Epithelial cell of esophagus (primary cell): ENCODE measurements at regions not wholly inside any gene's neighbourhood (a gene's known extent, or its start where the extent isn't known, plus 50 kb on each side); places are given as distances from the start of the nearest gene placed in this dataset.
A peak's percentile ranks its signal among the peaks of the same experiment; 100 is the strongest.

Experiments used
- DNase-seq: peaks from one replicate; pipeline ENCODE4 v3.0.0; 2010; ENCODE audit warnings: low read depth
- H3K4me3 ChIP-seq: 2 replicates; pipeline ENCODE4 v1.5.1; 2011; ENCODE audit warnings: mild to moderate bottlenecking, low read length, control low read depth
- CTCF ChIP-seq: IDR thresholded peaks from 2 replicates; pipeline ENCODE4 v1.5.1; 2011; ENCODE audit warnings: low read depth, mild to moderate bottlenecking, low read length, control low read depth, inconsistent platforms; ENCODE audit not compliant: insufficient read depth; ENCODE audit errors: missing control alignments

GRCh38 chr4:14568351-14568750 lies 433.9 kb upstream of the CPEB2 start:
- TF ChIP-seq CTCF, result no peak
- no peak overlapping the region for H3K4me3 ChIP-seq
- DNase-seq, result no peak

- no peak for TF ChIP-seq CTCF
- H3K4me3 ChIP-seq, result no peak overlapping the region
- DNase-seq, result no peak
Measured at GRCh38 chr4:14575289-14575688, 427.0 kb upstream of the CPEB2 start.

GRCh38 chr4:14575919-14576318 lies 426.4 kb upstream of the CPEB2 start:
- H3K4me3 ChIP-seq, result no peak overlapping the region
- TF ChIP-seq CTCF, result no peak
- no peak for DNase-seq

- no peak for DNase-seq
- no peak overlapping the region for H3K4me3 ChIP-seq
- TF ChIP-seq CTCF, result no peak
Measured at GRCh38 chr4:14580061-14580460, 422.2 kb upstream of the CPEB2 start.

- no peak for TF ChIP-seq CTCF
- no peak overlapping the region for H3K4me3 ChIP-seq
- no peak for DNase-seq
Measured at GRCh38 chr4:14581741-14582140, 420.5 kb upstream of the CPEB2 start.

GRCh38 chr4:14582677-14583076 lies 419.6 kb upstream of the CPEB2 start:
- no peak for TF ChIP-seq CTCF
- no peak for DNase-seq
- no peak overlapping the region for H3K4me3 ChIP-seq

- peak; percentile 62 for DNase-seq
- no peak for TF ChIP-seq CTCF
- H3K4me3 ChIP-seq, result no peak overlapping the region
Measured at GRCh38 chr4:14583331-14583730, 418.9 kb upstream of the CPEB2 start.
